ENCODE measurements at regions not wholly inside any gene's neighbourhood (a gene's known extent, or its start where the extent isn't known, plus 50 kb on each side); places are given as distances from the start of the nearest gene placed in this dataset.

GRCh38 chr12:98058213-98058612, 457.2 kb upstream of the TMPO start:
- Histone ChIP-seq H3K27ac (peak overlapping the region in 1 of 3 donors; percentile 66), H3K4me1 (peaks cover 37 to 54% of the 10 kb centered on the region in 2 donors), H3K36me3 (no peaks in the 10 kb centered on the region), H3K27me3 (no peaks in the 10 kb centered on the region), H3K9me3 (no peaks in the 10 kb centered on the region), H3K4me3 (replicated peaks in 1 of 3) (no peak overlapping the region)
- 95% methylated on average over 4 of the region's 4 CpGs for WGBS, 2 donors
- TF ChIP-seq CTCF (IDR thresholded peaks at IDR 0.05): no peak
- no peak for TF ChIP-seq POLR2A (IDR thresholded peaks at IDR 0.05)
- intact Hi-C loops (cut with DNase I): no loop called here
- no peak for DNase-seq

GRCh38 chr12:98058838-98059237, 456.6 kb upstream of the TMPO start:
- TF ChIP-seq POLR2A (IDR thresholded peaks at IDR 0.05) (no peak), CTCF (IDR thresholded peaks at IDR 0.05) (no peak)
- Histone ChIP-seq H3K4me3 (replicated peaks in 1 of 3) (no peak overlapping the region), H3K36me3 (no peaks in the 10 kb centered on the region), H3K27ac (peak overlapping the region in 2 of 3 donors; percentile 31 to 66), H3K27me3 (no peaks in the 10 kb centered on the region), H3K9me3 (no peaks in the 10 kb centered on the region), H3K4me1 (peaks cover 37 to 58% of the 10 kb centered on the region in 2 donors)
- 87 to 96% methylated on average over 3 of the region's 3 CpGs for WGBS, 2 donors
- intact Hi-C loops (cut with DNase I): no loop called here
- DNase-seq: no peak

GRCh38 chr12:98059659-98060343, 455.6 kb upstream of the TMPO start:
- DNase-seq: peak; percentile 63 to 64
- WGBS, 2 donors: 30 to 35% methylated on average over 2 of the region's 2 CpGs
- H3K36me3 ChIP-seq: no peaks in the 10 kb centered on the region
- no peaks in the 10 kb centered on the region for H3K27me3 ChIP-seq
- intact Hi-C loops (cut with DNase I): no loop called here
- H3K27ac ChIP-seq: peak overlapping the region; percentile 31 to 76 (median 66)
- TF ChIP-seq POLR2A (IDR thresholded peaks at IDR 0.05) (no peak), CTCF (IDR thresholded peaks at IDR 0.05) (no peak)
- H3K4me3 ChIP-seq (replicated peaks in 1 of 3): no peak overlapping the region
- H3K4me1 ChIP-seq: peaks cover 37 to 65% of the 10 kb centered on the region in 2 donors
- no peaks in the 10 kb centered on the region for H3K9me3 ChIP-seq

- DNase-seq: peak; percentile 23 to 34
- peak overlapping the region; percentile 31 to 76 (median 66) for H3K27ac ChIP-seq
- TF ChIP-seq CTCF (IDR thresholded peaks at IDR 0.05) (no peak), POLR2A (IDR thresholded peaks at IDR 0.05) (no peak)
- no peaks in the 10 kb centered on the region for H3K27me3 ChIP-seq
- no peaks in the 10 kb centered on the region for H3K36me3 ChIP-seq
- peaks cover 37 to 65% of the 10 kb centered on the region in 2 donors for H3K4me1 ChIP-seq
- intact Hi-C loops (cut with DNase I): no loop called here
- no peak overlapping the region for H3K4me3 ChIP-seq (replicated peaks in 1 of 3)
- WGBS, 2 donors: 33 to 48% methylated on average over 1 of the region's 1 CpG
- no peaks in the 10 kb centered on the region for H3K9me3 ChIP-seq
Observed at GRCh38 chr12:98060411-98060810, 455.0 kb upstream of the TMPO start.

- no peaks in the 10 kb centered on the region for H3K27me3 ChIP-seq
- WGBS, 2 donors: 23 to 30% methylated on average over 11 of the region's 11 CpGs
Observed at GRCh38 chr12:98062464-98063245, 452.7 kb upstream of the TMPO start.

More at GRCh38 chr12:98062464-98063245, 452.7 kb upstream of the TMPO start:
- Histone ChIP-seq H3K36me3 (no peaks in the 10 kb centered on the region), H3K9me3 (no peaks in the 10 kb centered on the region), H3K4me1 (peaks cover 35 to 55% of the 10 kb centered on the region in 2 donors), H3K4me3 (replicated peaks in 1 of 3) (no peak overlapping the region), H3K27ac (peak overlapping the region; percentile 31 to 68 (median 66))
- intact Hi-C loops (cut with DNase I): no loop called here
- DNase-seq: peak; percentile 74 to 76
- TF ChIP-seq POLR2A (IDR thresholded peaks at IDR 0.05) (no peak), CTCF (IDR thresholded peaks at IDR 0.05) (no peak)

All from thyroid gland (tissue), 4 donors.